Parathyroid adenoma (tissue), 2 donors: ENCODE measurements at regions not wholly inside any gene's neighbourhood (a gene's known extent, or its start where the extent isn't known, plus 50 kb on each side); places are given as distances from the start of the nearest gene placed in this dataset.

Source experiments
- H2AFZ ChIP-seq: fragments of 300-600 bp; sonication (generic); one replicate; pipeline ENCODE4 v1.7.0; 2017; ENCODE audit warnings: antibody characterized with exemption, mild to moderate bottlenecking
- H3K27ac ChIP-seq: fragments of 300-600 bp; sonication (generic); one replicate; pipeline ENCODE4 v1.7.0; 2017
- H3K27me3 ChIP-seq: fragments of 300-600 bp; sonication (generic); one replicate; pipeline ENCODE4 v1.7.0; 2017; ENCODE audit warnings: low read length; ENCODE audit not compliant: control insufficient read depth, insufficient read depth
- H3K36me3 ChIP-seq: fragments of 300-600 bp; sonication (generic); one replicate; pipeline ENCODE4 v1.7.0; 2017; ENCODE audit warnings: low read length; ENCODE audit not compliant: control insufficient read depth, insufficient read depth
- H3K4me1 ChIP-seq: fragments of 300-600 bp; sonication (generic); one replicate; pipeline ENCODE4 v1.7.0; 2017; ENCODE audit warnings: control low read depth
- H3K4me2 ChIP-seq: fragments of 300-600 bp; sonication (generic); one replicate; pipeline ENCODE4 v1.7.0; 2017; ENCODE audit warnings: low read length
- H3K4me3 ChIP-seq: fragments of 300-600 bp; sonication (generic); one replicate; pipeline ENCODE4 v1.7.0; 2017; ENCODE audit warnings: low read depth, low read length
- H3K79me2 ChIP-seq: fragments of 300-600 bp; sonication (generic); one replicate; pipeline ENCODE4 v1.7.0; 2017; ENCODE audit warnings: control low read depth
- H3K9ac ChIP-seq: fragments of 300-600 bp; sonication (generic); one replicate; pipeline ENCODE4 v1.7.0; 2017; ENCODE audit warnings: mild to moderate bottlenecking
- H3K9me3 ChIP-seq: fragments of 300-600 bp; sonication (generic); one replicate; pipeline ENCODE4 v1.7.0; 2017; ENCODE audit warnings: low read length; ENCODE audit not compliant: control insufficient read depth
- CTCF ChIP-seq: fragments of 300-600 bp; sonication (generic); IDR thresholded peaks from one replicate; pipeline ENCODE4 v1.7.0; 2017; ENCODE audit warnings: antibody characterized with exemption, mild to moderate bottlenecking
- donor health status: primary hyperparathyroidism.

- Histone ChIP-seq H2AFZ (no peak overlapping the region), H3K4me2 (no peak overlapping the region), H3K9ac (no peak overlapping the region), H3K9me3 (no peaks in the 10 kb centered on the region), H3K4me3 (no peak overlapping the region), H3K79me2 (no peaks in the 10 kb centered on the region), H3K4me1 (no peaks in the 10 kb centered on the region), H3K27me3 (no peaks in the 10 kb centered on the region), H3K27ac (no peak overlapping the region), H3K36me3 (no peaks in the 10 kb centered on the region)
- no peak for TF ChIP-seq CTCF
These were observed 117.7 kb downstream of the SMIM20 start for GRCh38 chr4:26031704-26032103.

- Histone ChIP-seq H3K27ac (no peak overlapping the region), H3K4me2 (no peak overlapping the region), H3K4me1 (no peaks in the 10 kb centered on the region), H3K4me3 (no peak overlapping the region), H3K27me3 (no peaks in the 10 kb centered on the region), H3K9me3 (no peaks in the 10 kb centered on the region), H3K79me2 (no peaks in the 10 kb centered on the region), H2AFZ (no peak overlapping the region), H3K36me3 (no peaks in the 10 kb centered on the region), H3K9ac (no peak overlapping the region)
- TF ChIP-seq CTCF = no peak
These were observed 118.1 kb downstream of the SMIM20 start for GRCh38 chr4:26032142-26032541.

GRCh38 chr4:26032630-26033317 is 118.8 kb downstream of the SMIM20 start:
- H3K9ac ChIP-seq = no peak overlapping the region
- H2AFZ ChIP-seq = no peak overlapping the region
- no peaks in the 10 kb centered on the region for H3K9me3 ChIP-seq
- H3K27me3 ChIP-seq = no peaks in the 10 kb centered on the region
- H3K79me2 ChIP-seq = no peaks in the 10 kb centered on the region
- H3K4me2 ChIP-seq = no peak overlapping the region
- no peaks in the 10 kb centered on the region for H3K36me3 ChIP-seq
- no peaks in the 10 kb centered on the region for H3K4me1 ChIP-seq
- TF ChIP-seq CTCF = no peak
- H3K4me3 ChIP-seq = no peak overlapping the region
- no peak overlapping the region for H3K27ac ChIP-seq

GRCh38 chr4:26033389-26033788 is 119.4 kb downstream of the SMIM20 start:
- H3K4me1 ChIP-seq = no peaks in the 10 kb centered on the region
- H2AFZ ChIP-seq = no peak overlapping the region
- H3K9me3 ChIP-seq = no peaks in the 10 kb centered on the region
- no peak overlapping the region for H3K4me3 ChIP-seq
- no peaks in the 10 kb centered on the region for H3K79me2 ChIP-seq
- TF ChIP-seq CTCF = no peak
- H3K27me3 ChIP-seq = no peaks in the 10 kb centered on the region
- no peak overlapping the region for H3K27ac ChIP-seq
- H3K36me3 ChIP-seq = no peaks in the 10 kb centered on the region
- H3K4me2 ChIP-seq = no peak overlapping the region
- H3K9ac ChIP-seq = no peak overlapping the region

GRCh38 chr4:26034849-26035248 is 120.8 kb downstream of the SMIM20 start:
- Histone ChIP-seq H3K27ac (no peak overlapping the region), H3K4me2 (no peak overlapping the region), H2AFZ (no peak overlapping the region), H3K27me3 (no peaks in the 10 kb centered on the region), H3K79me2 (no peaks in the 10 kb centered on the region), H3K4me1 (no peaks in the 10 kb centered on the region), H3K36me3 (no peaks in the 10 kb centered on the region), H3K4me3 (no peak overlapping the region), H3K9ac (no peak overlapping the region), H3K9me3 (no peaks in the 10 kb centered on the region)
- no peak for TF ChIP-seq CTCF
